ENCODE measurements at regions not wholly inside any gene's neighbourhood (a gene's known extent, or its start where the extent isn't known, plus 50 kb on each side); places are given as distances from the start of the nearest gene placed in this dataset.
"Not testable (repeated sequence)": the region's sequence is repeated elsewhere in the genome, so short reads cannot be mapped to it uniquely, and the experiment has no call there.

DNA sequence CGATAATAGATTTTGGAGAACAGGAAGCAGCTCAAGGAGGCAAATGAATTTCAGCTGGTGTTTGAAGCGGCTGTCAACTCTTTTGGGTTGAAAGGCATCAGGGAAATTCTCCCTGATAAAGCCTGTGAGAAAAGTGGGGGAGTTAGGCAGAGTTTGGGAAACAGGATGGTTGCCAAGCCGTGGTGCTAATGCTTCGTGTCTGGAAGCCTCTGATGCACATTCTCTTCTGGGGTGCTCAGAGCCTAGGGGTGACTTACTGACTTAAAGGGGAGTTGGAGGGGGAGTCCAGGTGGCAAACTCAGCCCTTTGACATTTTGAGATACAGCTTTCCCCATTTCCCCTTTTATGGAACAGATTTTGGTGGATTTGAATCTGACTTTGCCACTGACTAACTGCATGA is 202.5 kb upstream of the CLINT1 start:
- DNase-seq (ENCODE audit: low read depth): no peak

DNA sequence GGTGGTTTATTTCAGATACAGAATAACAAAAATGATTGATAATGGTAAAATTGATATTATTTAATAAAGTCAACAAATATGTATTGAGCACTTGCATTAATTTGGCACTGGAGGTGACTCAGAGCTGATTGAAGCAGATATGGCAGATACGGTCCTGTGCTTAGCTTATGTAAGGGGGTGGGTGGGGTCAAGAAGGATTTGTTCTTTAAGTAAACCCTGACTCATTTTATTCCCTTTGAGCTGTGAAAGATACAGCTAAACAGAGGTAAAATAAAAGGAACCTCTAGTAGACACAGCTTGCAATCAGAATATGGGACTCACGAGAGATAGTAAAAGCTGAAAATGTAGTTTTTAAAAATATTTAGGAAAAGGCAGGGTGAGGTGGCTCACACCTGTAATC is 201.3 kb upstream of the CLINT1 start:
- DNase-seq (ENCODE audit: low read depth): peak; percentile 17

DNA sequence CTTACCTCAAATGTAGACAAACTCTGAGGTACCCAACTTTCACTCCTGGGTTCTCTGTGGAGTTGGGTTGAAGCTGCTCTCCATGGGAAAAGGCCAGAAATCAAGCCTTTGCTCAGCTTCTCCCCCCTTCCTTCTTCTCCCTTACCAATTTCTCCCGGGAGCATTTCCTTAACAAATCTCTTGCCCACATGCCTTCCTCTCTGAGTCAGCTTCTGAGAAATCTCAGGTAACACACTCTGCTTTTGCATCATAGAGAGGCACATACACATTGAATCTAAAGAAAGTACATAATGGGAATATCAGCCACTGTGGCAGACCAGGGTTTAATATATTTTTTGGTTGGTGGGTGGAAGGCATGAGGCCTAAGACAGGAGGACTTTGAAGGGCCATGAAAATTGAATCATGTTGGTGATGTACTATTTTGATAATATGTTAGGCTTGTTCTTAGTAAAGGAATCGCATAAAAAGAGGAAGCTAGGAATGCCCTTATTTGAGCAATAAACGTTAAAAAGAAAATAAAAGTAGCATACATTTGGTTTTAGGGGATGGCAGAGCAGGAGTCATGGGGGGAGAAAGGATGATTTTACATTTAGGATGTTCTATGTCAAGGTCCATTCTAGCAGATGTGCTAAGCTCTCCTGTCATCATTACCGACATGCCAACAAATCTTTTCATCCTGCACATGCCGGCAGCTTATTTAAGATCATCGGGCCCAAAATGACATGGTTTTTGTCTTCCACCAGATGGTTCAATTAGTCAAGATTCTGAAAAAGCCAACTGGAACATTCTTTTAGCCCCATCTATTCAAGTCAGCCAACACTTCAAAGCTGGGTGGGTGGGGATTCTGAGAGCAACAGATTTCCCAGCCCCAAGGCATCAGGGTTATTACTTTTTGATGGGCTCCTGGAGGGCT is 199.5 kb upstream of the CLINT1 start:
- no peak for DNase-seq (ENCODE audit: low read depth)

DNA sequence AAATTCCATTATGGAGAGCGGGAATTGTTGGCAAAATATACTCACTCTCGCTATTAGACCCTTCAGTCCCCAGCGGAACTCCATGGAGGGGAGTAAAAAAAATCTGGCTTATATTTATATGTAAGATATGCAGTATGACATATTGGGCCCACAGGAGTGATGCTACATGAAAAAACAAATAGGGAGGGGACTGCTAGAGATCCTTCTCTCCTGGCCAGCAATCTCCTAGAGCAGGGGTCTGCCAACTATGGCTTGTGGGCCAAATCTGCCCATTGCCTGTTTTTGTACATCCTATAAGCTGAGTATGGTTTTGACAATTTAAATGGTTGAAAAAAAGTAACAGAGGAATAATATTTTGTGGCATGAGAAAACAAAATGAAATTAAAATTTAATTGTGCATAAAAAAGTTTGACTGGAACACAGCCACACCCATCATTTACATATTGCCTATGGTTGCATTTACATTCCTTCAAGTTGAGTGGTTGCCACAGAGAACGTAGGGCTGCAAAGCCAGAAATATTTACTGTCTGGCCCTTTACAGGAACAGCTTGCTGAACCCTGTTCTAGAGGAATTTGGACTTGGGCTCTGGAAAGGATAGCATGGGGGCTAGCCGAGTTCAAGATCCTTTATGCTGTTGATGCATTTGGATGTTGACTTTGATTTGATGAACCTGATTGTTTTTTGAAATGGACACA is 197.3 kb upstream of the CLINT1 start:
- DNase-seq (ENCODE audit: low read depth): peak; percentile 31

DNA sequence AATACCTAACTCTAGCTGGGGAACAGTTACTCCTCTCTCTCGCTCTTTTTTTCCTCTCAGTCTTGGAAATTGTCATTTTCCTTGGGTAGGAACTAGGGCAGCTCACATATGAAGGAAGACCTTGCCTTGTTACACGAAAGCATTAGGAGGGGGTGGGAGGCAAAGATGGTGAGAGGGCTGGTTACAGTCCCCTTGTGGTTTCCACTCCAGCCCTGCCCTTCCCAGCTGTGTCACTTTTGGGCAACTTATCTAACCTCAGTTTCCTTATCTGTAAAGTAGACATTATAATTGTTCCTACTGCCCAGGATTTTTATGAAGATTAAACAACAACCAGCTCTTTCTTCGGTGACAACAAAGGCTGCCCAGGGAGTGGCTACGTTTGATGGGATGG is 196.2 kb upstream of the CLINT1 start:
- DNase-seq (ENCODE audit: low read depth): no peak

DNA sequence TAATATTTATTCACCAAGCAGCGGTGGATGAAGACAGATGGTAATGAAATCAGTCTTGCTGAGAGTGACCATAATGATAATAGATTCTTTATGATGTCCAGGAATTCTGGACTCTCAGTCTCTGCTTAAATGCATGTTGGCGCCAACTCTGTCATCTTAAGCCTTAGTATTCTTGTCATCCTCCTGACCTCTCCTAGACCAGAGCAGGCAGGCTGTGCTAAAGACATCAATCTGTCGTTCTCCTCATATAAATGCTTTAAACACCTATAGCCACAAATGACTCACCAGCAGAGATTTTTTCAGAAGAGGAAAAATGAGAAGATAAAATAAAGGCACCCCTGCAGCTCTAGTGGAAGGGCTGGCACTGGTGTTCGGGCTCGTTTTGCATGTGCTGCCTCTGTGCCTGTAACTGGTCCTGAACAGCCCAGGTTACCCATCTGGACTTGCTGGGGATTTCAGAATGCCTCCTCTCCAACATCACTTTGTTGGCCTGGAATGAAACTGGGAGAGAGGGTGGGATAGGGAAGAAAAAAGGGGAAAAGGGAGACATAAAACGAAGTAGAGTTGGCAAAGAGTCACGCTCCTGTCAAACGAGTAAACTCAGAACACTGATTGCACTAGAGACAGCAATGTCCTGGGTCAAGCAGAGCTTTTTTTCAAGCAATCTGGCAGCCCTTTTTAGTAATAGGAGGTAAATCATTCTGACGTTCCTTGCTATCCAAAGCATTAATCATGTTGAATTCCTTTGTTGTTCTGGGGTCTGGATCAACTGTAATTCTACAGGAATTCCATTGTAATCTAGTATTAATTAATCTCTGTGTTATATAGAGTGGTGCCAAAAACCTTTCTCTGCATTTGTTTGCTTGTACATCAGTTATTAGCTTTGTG is 195.5 kb upstream of the CLINT1 start:
- DNase-seq (ENCODE audit: low read depth): no peak

DNA sequence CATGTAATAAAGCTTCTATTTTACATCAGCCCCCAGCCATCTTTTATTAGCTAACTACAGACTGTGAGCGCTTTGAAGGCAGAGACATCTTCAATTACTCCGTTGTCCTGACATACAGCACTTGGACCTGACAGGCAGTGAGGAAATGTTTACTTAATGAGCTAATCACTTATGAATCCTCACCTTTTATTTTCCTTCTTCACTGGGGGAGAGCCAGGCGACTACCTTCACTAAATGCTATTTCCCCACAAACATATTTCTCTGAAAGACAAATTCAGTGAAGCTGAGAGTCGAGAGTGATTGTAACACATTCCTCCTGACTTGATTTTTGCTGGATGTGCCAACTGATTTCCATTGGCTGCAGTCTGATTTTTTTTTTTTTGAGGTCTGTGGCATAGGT is 192.1 kb upstream of the CLINT1 start:
- no peak for DNase-seq (ENCODE audit: low read depth)

DNA sequence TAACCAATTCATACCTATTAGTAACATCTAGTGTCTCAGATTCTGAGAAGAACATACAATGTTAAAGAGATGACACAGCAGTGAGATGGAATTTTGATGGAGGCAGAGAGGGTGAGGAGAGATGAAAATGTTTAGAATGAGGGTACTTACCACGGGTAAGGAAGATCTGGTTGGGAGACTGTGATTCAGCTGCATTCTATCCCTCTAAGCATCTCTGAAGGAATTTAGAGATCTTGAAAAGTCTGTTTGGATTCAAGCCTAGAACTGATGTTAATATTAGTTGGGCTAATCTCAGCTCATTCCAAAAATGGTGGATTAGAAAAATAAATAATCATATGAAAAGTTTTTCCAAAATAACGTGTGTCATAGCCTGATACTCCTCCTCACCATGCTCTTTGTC is 191.5 kb upstream of the CLINT1 start:
- DNase-seq (ENCODE audit: low read depth): peak; percentile 23

DNA sequence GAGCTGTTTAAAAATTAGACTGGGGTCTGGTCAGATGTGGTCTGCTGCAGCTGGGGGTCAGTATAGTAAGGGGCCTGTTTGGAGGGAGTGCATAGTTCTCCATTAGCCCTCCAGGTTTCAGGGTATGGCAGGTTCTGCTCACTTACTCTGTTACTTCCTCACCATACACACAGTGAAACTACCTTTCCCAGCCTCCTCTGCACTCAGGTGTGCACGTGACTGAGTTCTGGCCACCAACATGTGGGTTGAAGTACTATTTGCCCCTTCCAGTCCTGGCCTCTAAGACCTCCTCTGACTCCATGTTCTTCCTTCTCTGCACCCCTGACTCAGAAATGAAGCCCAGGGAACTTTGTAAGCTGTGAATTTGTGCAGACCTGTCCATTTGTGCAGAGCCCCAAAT is 190.5 kb upstream of the CLINT1 start:
- no peak for DNase-seq (ENCODE audit: low read depth)

DNA sequence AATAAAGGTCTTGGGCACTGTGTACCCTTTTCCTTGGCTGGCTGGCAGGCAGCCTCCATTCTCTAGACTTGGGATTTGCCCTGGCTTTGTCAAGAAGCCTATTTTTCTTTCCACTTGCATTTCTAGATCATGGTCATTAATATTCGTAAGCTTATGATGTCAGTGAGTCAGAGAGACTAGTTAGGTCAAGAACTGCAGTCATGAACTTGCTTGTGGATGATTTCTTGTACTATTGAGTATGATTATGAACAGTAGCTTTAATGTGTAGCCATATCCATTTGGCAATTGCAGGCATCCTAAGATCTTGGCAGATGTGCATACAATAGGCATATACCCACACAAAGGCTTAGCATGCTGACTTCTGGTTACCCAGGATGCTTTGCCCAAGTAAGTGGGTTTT is 186.8 kb upstream of the CLINT1 start:
- no peak for DNase-seq (ENCODE audit: low read depth)

DNA sequence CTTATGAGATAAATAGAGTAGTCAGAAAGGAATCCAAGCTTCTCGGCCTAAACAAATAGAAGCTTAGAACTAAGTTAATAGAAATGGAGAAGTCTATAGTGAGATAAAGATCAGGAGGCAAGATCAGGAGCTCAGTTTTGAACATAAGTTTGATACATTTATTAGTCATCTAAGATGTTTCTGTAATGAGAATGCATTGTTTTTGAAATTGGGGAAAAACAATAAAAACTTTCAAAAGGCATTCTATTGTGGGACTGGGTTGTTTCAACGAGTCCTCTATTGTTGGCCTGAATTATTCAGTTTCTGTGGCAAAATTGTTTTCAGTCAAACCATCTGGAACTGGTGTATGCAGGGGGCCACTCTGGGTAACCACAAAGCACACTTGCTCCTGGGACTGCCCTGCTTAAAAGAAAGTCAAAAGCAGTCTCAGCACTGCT is 181.0 kb upstream of the CLINT1 start:
- no peak for DNase-seq (ENCODE audit: low read depth)

DNA sequence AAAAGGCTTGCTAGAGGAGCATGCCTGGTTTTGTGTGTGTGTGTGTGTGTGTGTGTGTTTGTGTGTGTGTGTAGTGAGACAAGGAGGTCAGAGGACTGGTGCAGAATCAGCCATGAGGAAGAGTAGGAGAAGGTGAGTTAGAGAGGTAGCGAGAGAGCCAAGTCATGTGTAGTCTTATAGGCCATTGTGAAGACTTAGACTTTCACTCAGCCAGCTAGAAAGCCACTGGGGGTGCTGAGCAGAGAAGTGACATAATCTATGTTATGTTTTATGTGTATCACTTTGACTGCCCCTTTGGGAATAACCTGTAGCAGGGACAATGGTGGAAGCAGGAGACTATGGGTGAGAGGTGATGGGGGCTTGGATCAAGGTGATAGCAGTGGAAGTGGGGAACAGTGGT is 180.5 kb upstream of the CLINT1 start:
- no peak for DNase-seq (ENCODE audit: low read depth)

DNA sequence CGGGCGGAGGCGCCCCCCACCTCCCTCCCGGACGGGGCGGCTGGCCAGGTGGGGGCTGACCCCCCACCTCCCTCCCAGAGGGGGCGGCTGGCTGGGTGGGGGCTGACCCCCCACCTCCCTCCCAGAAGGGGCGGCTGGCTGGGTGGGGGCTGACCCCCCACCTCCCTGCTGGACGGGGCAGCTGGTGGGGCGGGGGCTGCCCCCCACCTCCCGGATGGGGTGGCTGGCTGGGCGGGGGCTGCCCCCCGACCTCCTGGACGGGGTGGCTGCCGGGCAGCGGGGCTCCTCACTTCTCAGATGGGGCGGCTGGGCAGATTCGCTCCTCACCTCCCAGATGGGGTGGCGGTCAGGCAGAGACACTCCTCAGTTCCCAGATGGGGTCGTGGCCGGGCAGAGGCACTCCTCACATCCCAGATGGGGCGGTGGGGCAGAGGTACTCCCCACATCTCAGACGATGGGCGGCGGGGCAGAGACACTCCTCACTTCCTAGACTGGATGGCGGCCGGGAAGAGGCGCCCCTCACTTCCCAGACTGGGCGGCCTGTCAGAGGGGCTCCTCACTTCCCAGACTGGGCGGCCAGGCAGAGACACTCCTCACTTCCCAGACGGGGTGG is 178.1 kb upstream of the CLINT1 start:
- DNase-seq (ENCODE audit: low read depth): not testable (repeated sequence)

DNA sequence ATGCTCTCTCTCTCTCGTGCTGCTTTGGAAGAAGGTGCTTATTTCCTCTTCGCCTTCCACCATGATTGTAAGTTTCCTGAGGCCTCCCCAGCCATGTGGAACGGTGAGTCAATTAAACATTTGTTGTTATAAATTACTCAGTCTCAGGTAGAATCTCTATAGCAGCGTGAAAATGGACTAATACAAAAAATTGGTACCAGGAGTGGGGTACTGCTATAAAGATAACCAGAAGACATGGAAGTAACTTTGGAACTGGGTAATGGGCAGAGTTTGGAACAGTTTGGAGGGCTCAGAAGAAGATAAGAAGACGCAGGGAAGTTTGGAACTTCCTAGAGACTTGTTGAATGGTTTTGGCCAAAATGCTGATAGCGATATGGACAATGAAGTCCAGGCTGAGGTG is 175.6 kb upstream of the CLINT1 start:
- not testable (repeated sequence) for DNase-seq (ENCODE audit: low read depth)

DNA sequence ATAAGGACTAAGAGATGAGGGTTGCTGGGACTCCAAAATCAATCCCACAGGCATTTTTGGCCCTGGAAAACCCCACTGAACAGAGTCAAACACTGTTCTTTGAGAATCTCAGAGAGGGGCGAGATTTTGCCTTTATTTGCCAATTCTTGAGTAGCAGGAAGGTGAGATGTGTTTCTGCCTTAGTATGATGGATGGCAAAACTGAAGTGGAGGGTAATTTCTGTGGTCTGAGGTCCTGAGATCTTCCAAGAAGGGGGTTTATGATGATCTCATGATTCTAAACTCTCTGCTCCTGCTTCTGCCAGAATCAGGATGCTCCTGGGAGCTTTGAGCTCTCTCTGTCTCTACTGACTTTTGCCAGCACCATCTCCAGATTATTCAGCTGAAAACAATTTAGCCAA is 174.8 kb upstream of the CLINT1 start:
- no peak for DNase-seq (ENCODE audit: low read depth)

DNA sequence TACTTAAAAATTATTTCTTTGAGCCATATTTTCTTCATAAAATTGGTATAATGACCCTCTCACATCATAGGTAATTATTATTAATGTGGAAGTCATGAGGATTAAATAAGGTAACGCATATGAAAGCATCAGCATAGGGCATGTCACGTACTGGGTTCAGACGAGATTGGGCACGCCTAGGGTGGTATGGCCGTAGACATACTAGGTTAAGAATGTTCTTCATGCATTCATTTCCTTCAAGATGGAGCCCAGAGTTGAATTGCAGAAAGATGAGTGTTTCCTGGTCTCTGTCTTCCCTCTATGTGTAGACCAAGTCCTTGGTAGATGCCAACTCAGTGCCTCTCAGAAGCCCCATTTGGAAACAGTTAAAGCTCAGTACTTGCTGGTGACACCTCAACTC is 174.1 kb upstream of the CLINT1 start:
- DNase-seq (ENCODE audit: low read depth): no peak

DNA sequence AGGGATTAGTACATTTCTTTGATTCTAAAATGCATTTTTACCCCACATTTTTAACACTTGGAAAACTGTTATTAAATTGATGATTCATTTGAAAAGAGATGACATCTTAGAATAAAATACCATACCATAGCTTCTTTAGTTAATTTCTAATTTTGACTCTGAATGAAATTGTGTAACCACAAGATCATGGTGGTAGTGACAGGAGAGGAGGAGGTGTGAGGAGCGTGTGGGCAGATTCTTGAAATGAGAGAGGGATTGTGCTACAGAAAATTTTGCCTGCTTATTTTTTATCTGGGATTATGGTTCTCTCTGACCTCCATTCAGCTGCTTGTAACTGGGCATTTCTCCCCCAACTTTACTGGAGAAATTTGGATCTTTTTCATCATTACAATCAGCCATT is 173.3 kb upstream of the CLINT1 start:
- no peak for DNase-seq (ENCODE audit: low read depth)

DNA sequence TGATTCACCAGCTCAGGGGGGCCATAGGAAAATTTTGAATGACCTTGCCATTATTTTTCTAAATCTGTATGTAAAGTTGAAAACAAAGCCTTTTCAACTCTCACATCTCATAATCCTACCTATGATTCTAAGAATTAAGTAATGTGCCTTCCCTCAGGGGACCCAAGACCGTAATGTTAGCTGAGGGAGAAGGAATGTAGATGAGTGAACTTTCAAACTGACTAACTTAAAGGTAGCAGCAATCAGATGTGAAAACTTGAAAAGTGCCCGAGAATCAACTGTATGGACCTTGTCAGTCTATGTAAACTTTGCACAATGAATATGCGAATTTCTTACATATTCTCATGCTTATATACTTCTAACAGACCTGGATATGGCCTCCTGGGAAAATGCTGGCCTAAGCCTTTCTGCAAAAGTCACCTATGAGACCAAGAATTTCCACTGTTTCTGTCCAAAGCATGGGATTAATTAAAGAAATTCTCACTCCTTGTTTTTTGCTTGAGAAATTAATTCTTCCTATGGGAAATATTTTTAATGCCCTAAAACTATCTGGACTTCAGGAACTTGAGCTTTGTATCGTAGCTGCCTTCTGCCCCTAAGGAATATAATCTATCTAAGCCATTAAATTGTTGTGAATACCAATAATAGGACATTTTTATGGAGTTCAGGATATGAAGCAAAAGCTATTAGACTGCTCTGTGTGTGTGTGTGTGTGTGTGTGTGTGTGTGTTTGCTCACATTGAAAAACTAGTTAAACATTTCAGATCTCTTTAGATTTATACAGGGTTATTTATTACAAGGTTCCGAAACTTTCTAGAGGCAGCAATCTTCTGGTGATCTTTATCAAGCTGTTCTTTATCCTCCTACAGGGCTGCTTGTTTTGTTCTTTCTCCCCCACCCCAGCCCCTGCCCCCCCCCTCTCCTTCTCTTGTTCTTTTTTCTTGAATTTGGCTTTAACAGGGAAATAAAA is 169.1 kb upstream of the CLINT1 start:
- no peak for DNase-seq (ENCODE audit: low read depth)

DNA sequence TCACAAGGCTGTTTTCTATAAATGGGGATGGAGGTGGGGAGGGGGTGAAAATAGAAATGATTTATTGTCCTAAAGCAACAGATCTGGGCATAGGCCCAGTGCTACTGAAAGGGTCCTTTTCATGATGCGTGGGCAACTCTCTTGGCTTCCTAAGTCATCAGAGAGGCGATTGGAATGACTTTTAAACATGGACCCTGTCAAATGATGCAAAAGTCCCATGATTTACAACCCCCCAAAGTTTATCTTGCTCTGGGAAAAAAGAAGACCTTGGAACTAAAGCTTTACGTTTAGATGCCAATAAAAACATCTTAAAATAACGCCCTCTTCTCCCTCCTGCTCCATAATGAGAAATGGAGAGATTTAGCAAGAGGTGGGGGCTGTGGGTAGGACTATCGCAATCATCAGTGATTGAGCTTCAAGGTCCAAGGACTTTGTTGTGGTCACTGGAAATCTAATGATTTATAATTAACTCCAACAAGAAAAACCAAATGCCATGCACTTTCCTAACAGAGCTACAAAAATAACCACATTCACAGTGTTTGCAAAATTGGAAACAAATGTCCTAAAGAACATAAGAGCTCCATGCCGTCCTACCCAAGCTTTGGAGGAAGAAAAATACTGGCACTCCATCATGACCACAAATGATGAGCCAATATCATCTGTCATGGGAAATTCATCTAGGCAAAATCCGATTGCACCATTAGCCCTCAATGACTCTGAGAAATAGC is 167.5 kb upstream of the CLINT1 start:
- DNase-seq (ENCODE audit: low read depth): no peak

DNA sequence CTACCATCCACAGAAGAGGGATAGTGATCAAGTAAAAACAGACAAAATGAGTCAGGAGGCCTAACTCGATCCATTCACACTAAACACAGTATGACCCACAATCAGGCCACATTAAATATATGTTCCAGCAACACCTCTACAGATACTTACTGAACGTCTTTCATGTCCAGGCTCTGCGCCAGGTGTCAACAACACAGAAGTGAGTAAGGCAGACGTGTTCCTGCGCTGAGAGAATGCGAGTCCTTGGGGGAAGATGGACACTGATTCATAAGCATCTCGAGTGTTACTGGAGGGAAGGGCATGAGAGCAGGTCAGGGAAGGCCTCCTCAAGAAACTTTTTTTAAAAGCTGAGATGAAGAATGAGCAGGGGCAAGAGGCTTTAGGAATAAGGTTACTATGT is 164.3 kb upstream of the CLINT1 start:
- no peak for DNase-seq (ENCODE audit: low read depth)
